ENCODE measurements at regions not wholly inside any gene's neighbourhood (a gene's known extent, or its start where the extent isn't known, plus 50 kb on each side); places are given as distances from the start of the nearest gene placed in this dataset.

DNA sequence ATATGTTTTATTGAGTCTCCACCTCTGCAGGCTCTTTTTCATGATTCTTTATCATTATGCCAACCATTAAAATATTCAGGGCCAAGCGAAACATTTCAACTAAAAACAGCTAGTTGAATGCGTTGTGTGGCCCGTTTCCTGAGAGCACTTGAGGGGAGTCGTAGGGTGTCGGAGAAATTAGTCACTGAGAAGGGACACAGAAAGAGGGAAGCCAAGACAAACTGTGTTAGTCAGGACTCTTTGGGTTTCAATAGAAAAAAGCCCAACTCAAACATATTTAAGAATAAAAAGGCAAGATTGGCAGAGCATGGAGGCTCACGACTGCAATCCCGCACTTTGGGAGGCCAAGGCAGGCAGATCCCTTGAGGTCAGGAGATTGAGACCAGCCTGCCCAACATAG lies 58.9 kb downstream of the MAFB start:
- no peak for TF ChIP-seq CTCF (IDR thresholded peaks at IDR 0.05)
- no peak for TF ChIP-seq POLR2A (IDR thresholded peaks at IDR 0.05)
